A673 (cell line): ENCODE measurements at regions not wholly inside any gene's neighbourhood (a gene's known extent, or its start where the extent isn't known, plus 50 kb on each side); places are given as distances from the start of the nearest gene placed in this dataset.
A peak's percentile ranks its signal among the peaks of the same experiment; 100 is the strongest.

ENCODE experiments used
- BruUV-seq: library from RNA; stranded (reverse); fragments of 400-500 nt; replicated peaks from 2 replicates; lab custom pipeline; 2021; lab: Mats Ljungman, UMichigan
- CTCF ChIA-PET: fragments of 300-600 bp; sonication (Branson Sonifier 250); formaldehyde crosslinking; loops from one replicate; lab custom pipeline; 2022; ENCODE audit warnings: antibody characterized with exemption; lab: Charles Lee
- POLR2A ChIA-PET: fragments of 300-600 bp; sonication (Branson Sonifier 250); formaldehyde crosslinking; loops from one replicate; lab custom pipeline; 2022; ENCODE audit warnings: antibody characterized with exemption; ENCODE audit not compliant: low non-redundant PET; lab: Charles Lee
- DNase-seq: peaks from one replicate; pipeline ENCODE4 v3.0.0-alpha.2; 2015; ENCODE audit warnings: low spot score
- H3K27ac ChIP-seq: fragments of 200-600 bp; sonication (generic); 2 replicates; pipeline ENCODE4 v1.5.1; 2016; ENCODE audit warnings: mixed run types, low read depth, mild to moderate bottlenecking, mixed read lengths, antibody characterized with exemption, low read length; ENCODE audit not compliant: poor library complexity, severe bottlenecking
- H3K27me3 ChIP-seq: fragments of 200-600 bp; sonication (generic); replicated peaks from 2 replicates; pipeline ENCODE4 v1.6.1; 2017; ENCODE audit warnings: mixed run types, low read depth, mild to moderate bottlenecking, mixed read lengths, antibody characterized with exemption, low read length; ENCODE audit not compliant: insufficient read depth, poor library complexity
- H3K36me3 ChIP-seq: fragments of 200-600 bp; sonication (generic); 2 replicates; pipeline ENCODE4 v1.6.1; 2016; ENCODE audit warnings: mixed run types, mild to moderate bottlenecking, mixed read lengths, antibody characterized with exemption, low read length; ENCODE audit not compliant: insufficient read depth, poor library complexity, severe bottlenecking
- H3K4me1 ChIP-seq: fragments of 200-600 bp; sonication (generic); 2 replicates; pipeline ENCODE4 v1.6.1; 2017; ENCODE audit warnings: mixed run types, mild to moderate bottlenecking, mixed read lengths, antibody characterized with exemption, low read length; ENCODE audit not compliant: insufficient read depth, poor library complexity, severe bottlenecking
- H3K4me3 ChIP-seq: fragments of 200-600 bp; sonication (generic); 2 replicates; pipeline ENCODE4 v1.5.1; 2016; ENCODE audit warnings: low read depth, mixed run types, mild to moderate bottlenecking, mixed read lengths, low read length; ENCODE audit not compliant: poor library complexity, severe bottlenecking
- H3K9me3 ChIP-seq: fragments of 200-600 bp; sonication (generic); 2 replicates; pipeline ENCODE4 v1.6.1; 2016; ENCODE audit warnings: mixed run types, low read depth, mild to moderate bottlenecking, mixed read lengths, antibody characterized with exemption, low read length; ENCODE audit not compliant: poor library complexity, severe bottlenecking
- EZH2 ChIP-seq: fragments of 200-600 bp; sonication (generic); IDR thresholded peaks from 2 replicates; pipeline ENCODE4 v1.6.1; 2017; ENCODE audit warnings: borderline replicate concordance, low read depth, mild to moderate bottlenecking, mixed read lengths, antibody characterized with exemption, low read length; ENCODE audit not compliant: poor library complexity, severe bottlenecking
- intact Hi-C: fragments of 100-400 bp; cut with micrococcal nuclease; formaldehyde crosslinking; loops from one replicate; pipeline ENCODE4 v1.10.0; 2022; ENCODE audit not compliant: unreplicated experiment
- TF ChIP-seq, protein P1 (sequence below): fragments of 300-800, 200-600 bp; sonication (generic); conservative IDR thresholded peaks from 2 replicates; pipeline ENCODE4 v1.5.1; 2017; ENCODE audit warnings: low read depth, mild to moderate bottlenecking, antibody characterized with exemption, low read length, moderate library complexity, mixed read lengths

- H3K27ac ChIP-seq, result no peak overlapping the region
- H3K36me3 ChIP-seq, result no peaks in the 10 kb centered on the region
- TF ChIP-seq, protein P1, sequence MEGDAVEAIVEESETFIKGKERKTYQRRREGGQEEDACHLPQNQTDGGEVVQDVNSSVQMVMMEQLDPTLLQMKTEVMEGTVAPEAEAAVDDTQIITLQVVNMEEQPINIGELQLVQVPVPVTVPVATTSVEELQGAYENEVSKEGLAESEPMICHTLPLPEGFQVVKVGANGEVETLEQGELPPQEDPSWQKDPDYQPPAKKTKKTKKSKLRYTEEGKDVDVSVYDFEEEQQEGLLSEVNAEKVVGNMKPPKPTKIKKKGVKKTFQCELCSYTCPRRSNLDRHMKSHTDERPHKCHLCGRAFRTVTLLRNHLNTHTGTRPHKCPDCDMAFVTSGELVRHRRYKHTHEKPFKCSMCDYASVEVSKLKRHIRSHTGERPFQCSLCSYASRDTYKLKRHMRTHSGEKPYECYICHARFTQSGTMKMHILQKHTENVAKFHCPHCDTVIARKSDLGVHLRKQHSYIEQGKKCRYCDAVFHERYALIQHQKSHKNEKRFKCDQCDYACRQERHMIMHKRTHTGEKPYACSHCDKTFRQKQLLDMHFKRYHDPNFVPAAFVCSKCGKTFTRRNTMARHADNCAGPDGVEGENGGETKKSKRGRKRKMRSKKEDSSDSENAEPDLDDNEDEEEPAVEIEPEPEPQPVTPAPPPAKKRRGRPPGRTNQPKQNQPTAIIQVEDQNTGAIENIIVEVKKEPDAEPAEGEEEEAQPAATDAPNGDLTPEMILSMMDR, result no peak
- TF ChIP-seq EZH2, result no peak
- CTCF ChIA-PET, result no interaction called here
- intact Hi-C loops, result no loop called here
- no peaks in the 10 kb centered on the region for H3K4me1 ChIP-seq
- no peaks in the 10 kb centered on the region for H3K27me3 ChIP-seq
- H3K9me3 ChIP-seq, result no peaks in the 10 kb centered on the region
- POLR2A ChIA-PET, result no interaction called here
- H3K4me3 ChIP-seq, result no peak overlapping the region
- no TSS peak for BruUV-seq
- peak; percentile 7 for DNase-seq
Observed at GRCh38 chr5:153099328-153099727, 391.1 kb upstream of the GRIA1 start.

DNA sequence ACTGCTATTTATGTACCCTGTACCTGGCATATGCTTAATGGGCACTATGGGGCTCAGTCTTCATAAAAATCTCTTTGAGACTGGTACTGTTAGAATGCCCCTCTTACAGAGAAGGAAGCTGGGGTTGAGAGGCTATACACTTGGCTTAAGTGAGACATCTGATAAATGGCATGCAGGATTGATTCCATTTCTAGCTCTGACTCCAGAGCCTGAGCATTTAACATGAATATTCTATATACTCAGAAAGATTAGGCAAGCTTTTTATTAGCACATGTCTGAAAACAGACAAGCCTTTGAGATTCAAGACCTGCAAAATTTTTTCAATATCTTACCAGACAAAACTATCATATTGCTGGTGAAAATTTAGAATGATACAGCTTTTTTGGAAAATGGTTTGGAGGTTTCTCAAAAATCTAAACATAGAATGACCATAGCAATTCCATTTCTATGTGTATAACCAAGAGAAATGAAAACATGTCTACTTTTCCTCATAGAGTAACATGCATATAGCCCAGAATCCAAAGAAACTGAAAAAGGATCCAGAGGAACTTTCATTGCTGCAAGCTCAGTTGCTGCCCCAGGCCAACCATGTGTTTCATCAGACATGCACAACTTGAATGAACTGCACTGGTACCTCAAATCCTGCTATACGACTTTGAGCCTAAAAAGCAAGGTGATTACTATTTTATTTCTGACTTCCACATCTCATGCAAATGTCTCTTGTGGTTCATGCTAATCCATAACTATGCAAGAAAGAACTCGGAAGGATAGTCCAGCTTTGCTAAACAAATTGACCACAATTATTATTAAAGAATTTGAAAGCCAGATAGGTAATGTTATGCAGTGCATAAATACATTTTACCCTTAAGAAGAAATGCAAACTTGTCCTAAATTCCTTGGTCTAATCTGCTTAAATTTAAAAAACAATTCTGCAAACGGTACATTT lies 389.0 kb upstream of the GRIA1 start:
- ChIA-PET POLR2A (no interaction called here), CTCF (no interaction called here)
- no peak for DNase-seq
- H3K4me3 ChIP-seq, result no peak overlapping the region
- H3K9me3 ChIP-seq, result no peaks in the 10 kb centered on the region
- H3K27me3 ChIP-seq, result no peaks in the 10 kb centered on the region
- no peak for TF ChIP-seq EZH2
- TF ChIP-seq, protein P1, result no peak
- intact Hi-C loops, result no loop called here
- no peaks in the 10 kb centered on the region for H3K36me3 ChIP-seq
- no peak overlapping the region for H3K27ac ChIP-seq
- no peaks in the 10 kb centered on the region for H3K4me1 ChIP-seq
- BruUV-seq, result no TSS peak

DNA sequence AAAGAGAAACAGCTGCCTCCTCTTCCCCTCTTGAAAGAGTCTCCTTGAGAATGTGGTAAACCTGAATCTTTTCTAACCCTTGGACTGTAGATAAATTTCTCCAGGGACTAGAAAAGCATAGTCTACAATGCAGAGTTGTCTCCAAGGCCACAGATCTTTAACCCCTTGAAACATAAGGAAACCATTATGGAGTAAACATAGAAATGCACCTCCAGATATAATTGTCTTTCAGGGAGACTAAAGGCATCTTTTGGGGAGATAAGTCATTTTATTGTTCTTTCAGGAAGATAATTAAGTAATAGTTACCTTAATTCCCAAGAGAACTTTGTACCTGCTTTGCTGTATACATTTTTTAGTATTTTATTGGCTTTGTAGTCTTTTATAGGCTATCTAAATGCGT lies 373.6 kb upstream of the GRIA1 start:
- intact Hi-C loops, result no loop called here
- CTCF ChIA-PET, result no interaction called here
- POLR2A ChIA-PET, result no interaction called here
- Histone ChIP-seq H3K36me3 (no peaks in the 10 kb centered on the region), H3K4me3 (no peak overlapping the region), H3K27me3 (peaks cover 8% of the 10 kb centered on the region), H3K27ac (no peak overlapping the region), H3K4me1 (no peaks in the 10 kb centered on the region), H3K9me3 (no peaks in the 10 kb centered on the region)
- BruUV-seq, result no TSS peak
- DNase-seq, result no peak
- TF ChIP-seq EZH2, result no peak
- TF ChIP-seq, protein P1, result no peak
